ENCODE measurements at regions not wholly inside any gene's neighbourhood (a gene's known extent, or its start where the extent isn't known, plus 50 kb on each side); places are given as distances from the start of the nearest gene placed in this dataset.

GRCh38 chr10:78802866-78803265 is 265.9 kb upstream of the ZMIZ1 start (continued):
- no peak for TF ChIP-seq RAD21 (IDR thresholded peaks at IDR 0.05; ENCODE audit: low read depth)
- TF ChIP-seq CEBPB (IDR thresholded peaks at IDR 0.05; ENCODE audit: low read depth) = no peak
- no peak for TF ChIP-seq SIN3A (IDR thresholded peaks at IDR 0.05; ENCODE audit: low read depth)
- TF ChIP-seq EZH2 (IDR thresholded peaks at IDR 0.05) = no peak
- no peak for TF ChIP-seq ZNF274 (IDR thresholded peaks at IDR 0.05; ENCODE audit: low read depth, low read length)
- no peak for TF ChIP-seq EZH2phosphoT487 (IDR thresholded peaks at IDR 0.05; ENCODE audit: borderline replicate concordance)

GRCh38 chr10:78803710-78804109 is 265.1 kb upstream of the ZMIZ1 start:
- TF ChIP-seq ZFX (IDR thresholded peaks at IDR 0.05) (no peak), SP1 (IDR thresholded peaks at IDR 0.05; ENCODE audit: low read depth) (no peak), POLR2AphosphoS5 (IDR thresholded peaks at IDR 0.05; ENCODE audit: low read depth, low read length) (no peak), TCF7L2 (IDR thresholded peaks at IDR 0.05; ENCODE audit: borderline replicate concordance, extremely low read depth, insufficient read depth, insufficient read length) (no peak), CEBPB (IDR thresholded peaks at IDR 0.05; ENCODE audit: low read depth) (no peak), RAD21 (IDR thresholded peaks at IDR 0.05; ENCODE audit: low read depth) (no peak), REST (IDR thresholded peaks at IDR 0.05; ENCODE audit: low read depth) (no peak), CTCF (IDR thresholded peaks at IDR 0.05 in 2 of 3, conservative IDR thresholded peaks at IDR 0.05 in 1 of 3; ENCODE audit: borderline replicate concordance in 1 of 3, insufficient read depth in 1 of 3, low read depth in 2 of 3, low read length in 2 of 3) (no peak), ZBTB33 (IDR thresholded peaks at IDR 0.05; ENCODE audit: extremely low read depth, insufficient replicate concordance, low read length) (no peak), JUND (IDR thresholded peaks at IDR 0.05) (no peak), EZH2phosphoT487 (IDR thresholded peaks at IDR 0.05; ENCODE audit: borderline replicate concordance) (no peak)
- Histone ChIP-seq H3K4me2 (ENCODE audit: low read length) (no peak overlapping the region), H3K9ac (ENCODE audit: low read length) (no peak overlapping the region), H2AFZ (ENCODE audit: low read depth, low read length, poor library complexity, severe bottlenecking) (no peak overlapping the region), H3K27ac (ENCODE audit: low read depth, low read length) (no peak overlapping the region), H4K20me1 (ENCODE audit: insufficient read depth) (no peaks in the 10 kb centered on the region), H3K27me3 (ENCODE audit: insufficient read depth, low read length) (peaks cover 16% of the 10 kb centered on the region; the same call in 1 of the 2 replicates), H3K9me2 (ENCODE audit: insufficient read depth) (no peaks in the 10 kb centered on the region), H3K4me1 (ENCODE audit: control insufficient read depth in 1 of 2, insufficient read depth in 2 of 2, low read length in 2 of 2) (peaks cover 0 to 4% of the 10 kb centered on the region in 2 experiments; a peak in 1 of 4 replicates), H3K4me3 (replicated peaks in 1 of 2; ENCODE audit: low read depth in 1 of 2, low read length in 2 of 2) (no peak overlapping the region), H3K79me2 (ENCODE audit: insufficient read depth, low read length) (no peaks in the 10 kb centered on the region), H3K9me3 (ENCODE audit: control insufficient read depth in 1 of 2, insufficient read depth in 1 of 2, low read depth in 1 of 2, low read length in 2 of 2) (no peaks in the 10 kb centered on the region), H3K36me3 (ENCODE audit: control insufficient read depth in 1 of 2, insufficient read depth in 2 of 2, low read length in 2 of 2) (no peaks in the 10 kb centered on the region)
- ChIA-PET CTCF (no interaction called here), POLR2A (no interaction called here), RAD21 (ENCODE audit: low non-redundant PET in 1 of 2, low total read pairs in 2 of 2, uncharacterized antibody in 2 of 2, unreplicated experiment in 2 of 2) (no interaction called here)
- intact Hi-C loops (cut with micrococcal nuclease) = no loop called here
- no TSS peak for BruUV-seq (replicated peaks)
- no peak for ATAC-seq
- DNase-seq (ENCODE audit: low read depth, low spot score) = no peak

All from HCT116 (cell line).